Neural progenitor cell (in vitro differentiated cells): ENCODE measurements at regions not wholly inside any gene's neighbourhood (a gene's known extent, or its start where the extent isn't known, plus 50 kb on each side); places are given as distances from the start of the nearest gene placed in this dataset.

ENCODE experiments used
- EZH2 ChIP-seq: fragments of 200-600 bp; sonication (generic); IDR thresholded peaks from 2 replicates; pipeline ENCODE4 v1.6.1; 2017; ENCODE audit warnings: antibody characterized with exemption, mild to moderate bottlenecking, moderate library complexity
- EZH2phosphoT487 ChIP-seq: fragments of 200-600 bp; sonication (generic); IDR thresholded peaks from 2 replicates; pipeline ENCODE4 v1.6.1; 2017; ENCODE audit warnings: antibody characterized with exemption
- TF ChIP-seq, protein P1 (sequence below): fragments of 200-600 bp; sonication (generic); IDR thresholded peaks from 2 replicates; pipeline ENCODE4 v1.5.1; 2017; ENCODE audit warnings: antibody characterized with exemption, mild to moderate bottlenecking

- TF ChIP-seq, protein P1, sequence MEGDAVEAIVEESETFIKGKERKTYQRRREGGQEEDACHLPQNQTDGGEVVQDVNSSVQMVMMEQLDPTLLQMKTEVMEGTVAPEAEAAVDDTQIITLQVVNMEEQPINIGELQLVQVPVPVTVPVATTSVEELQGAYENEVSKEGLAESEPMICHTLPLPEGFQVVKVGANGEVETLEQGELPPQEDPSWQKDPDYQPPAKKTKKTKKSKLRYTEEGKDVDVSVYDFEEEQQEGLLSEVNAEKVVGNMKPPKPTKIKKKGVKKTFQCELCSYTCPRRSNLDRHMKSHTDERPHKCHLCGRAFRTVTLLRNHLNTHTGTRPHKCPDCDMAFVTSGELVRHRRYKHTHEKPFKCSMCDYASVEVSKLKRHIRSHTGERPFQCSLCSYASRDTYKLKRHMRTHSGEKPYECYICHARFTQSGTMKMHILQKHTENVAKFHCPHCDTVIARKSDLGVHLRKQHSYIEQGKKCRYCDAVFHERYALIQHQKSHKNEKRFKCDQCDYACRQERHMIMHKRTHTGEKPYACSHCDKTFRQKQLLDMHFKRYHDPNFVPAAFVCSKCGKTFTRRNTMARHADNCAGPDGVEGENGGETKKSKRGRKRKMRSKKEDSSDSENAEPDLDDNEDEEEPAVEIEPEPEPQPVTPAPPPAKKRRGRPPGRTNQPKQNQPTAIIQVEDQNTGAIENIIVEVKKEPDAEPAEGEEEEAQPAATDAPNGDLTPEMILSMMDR: no peak
- TF ChIP-seq EZH2 (no peak), EZH2phosphoT487 (no peak)
These were observed 125.0 kb upstream of the ID4 start for GRCh38 chr6:19712012-19712688.
